ENCODE measurements at regions not wholly inside any gene's neighbourhood (a gene's known extent, or its start where the extent isn't known, plus 50 kb on each side); places are given as distances from the start of the nearest gene placed in this dataset.

DNA sequence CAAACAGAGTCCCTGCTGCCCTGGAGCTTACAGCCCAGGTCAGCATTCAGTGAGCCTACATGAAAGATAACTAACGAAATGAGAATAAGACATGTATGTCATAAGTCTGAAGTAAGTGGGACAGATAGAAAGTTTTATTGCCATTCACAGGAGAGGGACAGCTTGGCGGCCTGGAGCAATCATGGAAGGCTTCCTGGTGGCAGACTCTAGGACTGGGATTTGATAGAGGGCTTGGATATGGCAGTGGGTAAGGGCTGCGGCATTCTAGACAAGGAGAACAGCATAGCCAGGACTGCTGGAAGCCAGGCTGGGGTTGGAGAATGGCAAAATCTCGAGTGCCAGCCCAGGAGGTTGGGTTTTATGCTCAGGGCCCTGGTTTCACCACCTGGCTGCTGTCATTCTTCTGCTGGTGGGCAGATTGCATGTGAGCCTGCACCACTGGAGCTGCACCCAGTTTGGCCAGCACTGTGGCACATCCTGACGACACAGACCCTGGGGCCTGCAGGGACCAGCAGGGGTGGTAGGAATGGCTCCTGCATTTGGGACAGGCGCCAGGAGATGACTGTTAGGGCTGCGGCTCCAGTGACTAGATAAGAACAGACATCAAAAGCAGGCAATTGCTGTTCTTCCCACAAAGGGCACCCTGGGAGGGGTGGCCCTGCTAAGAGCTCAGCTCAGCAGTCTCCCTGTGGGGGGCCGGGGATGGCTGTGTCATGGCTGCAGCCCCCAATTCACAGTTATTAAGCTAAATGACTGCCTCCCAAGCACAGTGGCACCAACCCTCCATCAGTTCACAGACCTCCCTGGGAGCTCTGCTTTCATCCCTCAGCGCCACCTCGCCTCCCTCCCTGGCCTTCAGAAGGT, 161.1 kb downstream of the RPS24 start:
- TF ChIP-seq, protein P1, sequence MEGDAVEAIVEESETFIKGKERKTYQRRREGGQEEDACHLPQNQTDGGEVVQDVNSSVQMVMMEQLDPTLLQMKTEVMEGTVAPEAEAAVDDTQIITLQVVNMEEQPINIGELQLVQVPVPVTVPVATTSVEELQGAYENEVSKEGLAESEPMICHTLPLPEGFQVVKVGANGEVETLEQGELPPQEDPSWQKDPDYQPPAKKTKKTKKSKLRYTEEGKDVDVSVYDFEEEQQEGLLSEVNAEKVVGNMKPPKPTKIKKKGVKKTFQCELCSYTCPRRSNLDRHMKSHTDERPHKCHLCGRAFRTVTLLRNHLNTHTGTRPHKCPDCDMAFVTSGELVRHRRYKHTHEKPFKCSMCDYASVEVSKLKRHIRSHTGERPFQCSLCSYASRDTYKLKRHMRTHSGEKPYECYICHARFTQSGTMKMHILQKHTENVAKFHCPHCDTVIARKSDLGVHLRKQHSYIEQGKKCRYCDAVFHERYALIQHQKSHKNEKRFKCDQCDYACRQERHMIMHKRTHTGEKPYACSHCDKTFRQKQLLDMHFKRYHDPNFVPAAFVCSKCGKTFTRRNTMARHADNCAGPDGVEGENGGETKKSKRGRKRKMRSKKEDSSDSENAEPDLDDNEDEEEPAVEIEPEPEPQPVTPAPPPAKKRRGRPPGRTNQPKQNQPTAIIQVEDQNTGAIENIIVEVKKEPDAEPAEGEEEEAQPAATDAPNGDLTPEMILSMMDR (IDR thresholded peaks at IDR 0.05) = no peak
- TF ChIP-seq POLR2AphosphoS5 (IDR thresholded peaks at IDR 0.05) (no peak), POLR2A (IDR thresholded peaks at IDR 0.05) (no peak), EP300 (IDR thresholded peaks at IDR 0.05) (no peak)

Measured in suprapubic skin (tissue), 4 donors.